Trophoblast cell (in vitro differentiated cells and primary cell): ENCODE measurements at regions not wholly inside any gene's neighbourhood (a gene's known extent, or its start where the extent isn't known, plus 50 kb on each side); places are given as distances from the start of the nearest gene placed in this dataset.

ENCODE experiments used
- DNase-seq, 2 donors: peaks; one replicate each; pipeline ENCODE4 v3.0.0-alpha.2; 2016
- H2AFZ ChIP-seq: 2 replicates; pipeline ENCODE4 v1.6.1; 2013; ENCODE audit warnings: low read length, moderate library complexity, mild to moderate bottlenecking; ENCODE audit not compliant: insufficient read depth, poor library complexity
- H2AK5ac ChIP-seq: 2 replicates; pipeline ENCODE4 v1.6.1; 2013; ENCODE audit warnings: mild to moderate bottlenecking, low read length
- H2BK120ac ChIP-seq: 2 replicates; pipeline ENCODE4 v1.6.1; 2013; ENCODE audit warnings: low read length, mild to moderate bottlenecking, moderate library complexity; ENCODE audit not compliant: insufficient read depth, poor library complexity
- H2BK12ac ChIP-seq: 2 replicates; pipeline ENCODE4 v1.6.1; 2013; ENCODE audit warnings: mild to moderate bottlenecking, low read length, moderate library complexity
- H2BK5ac ChIP-seq: 2 replicates; pipeline ENCODE4 v1.6.1; 2013; ENCODE audit warnings: low read length, low read depth, moderate library complexity, mild to moderate bottlenecking; ENCODE audit not compliant: poor library complexity
- H3K14ac ChIP-seq: 2 replicates; pipeline ENCODE4 v1.6.1; 2013; ENCODE audit warnings: mild to moderate bottlenecking, low read length
- H3K18ac ChIP-seq: 2 replicates; pipeline ENCODE4 v1.6.1; 2013; ENCODE audit warnings: mild to moderate bottlenecking, low read length
- H3K23ac ChIP-seq: 2 replicates; pipeline ENCODE4 v1.6.1; 2013; ENCODE audit warnings: low read length
- H3K27ac ChIP-seq: 2 replicates; pipeline ENCODE4 v1.5.1; 2013; ENCODE audit warnings: low read depth, mild to moderate bottlenecking, inconsistent platforms, low read length, moderate library complexity
- H3K27me3 ChIP-seq: 2 replicates; pipeline ENCODE4 v1.6.1; 2013; ENCODE audit warnings: inconsistent platforms, mild to moderate bottlenecking, low read length, moderate library complexity; ENCODE audit not compliant: insufficient read depth
- H3K36me3 ChIP-seq, 2 experiments: 1 replicate in 1 of 2; 2 replicates in 1 of 2; pipeline ENCODE4 v1.6.1; 2013; ENCODE audit warnings: low read length in 2 of 2, mild to moderate bottlenecking in 2 of 2, moderate library complexity in 1 of 2; ENCODE audit not compliant: insufficient read depth in 2 of 2, control insufficient read depth in 1 of 2
- H3K4ac ChIP-seq: 2 replicates; pipeline ENCODE4 v1.6.1; 2013; ENCODE audit warnings: low read depth, mild to moderate bottlenecking, low read length, moderate library complexity
- H3K4me1 ChIP-seq, 2 experiments: 1 replicate in 1 of 2; 2 replicates in 1 of 2; pipeline ENCODE4 v1.6.1; 2013; ENCODE audit warnings: low read length in 2 of 2, mild to moderate bottlenecking in 2 of 2, moderate library complexity in 1 of 2; ENCODE audit not compliant: insufficient read depth in 2 of 2, control insufficient read depth in 1 of 2
- H3K4me2 ChIP-seq: 2 replicates; pipeline ENCODE4 v1.6.1; 2013; ENCODE audit warnings: inconsistent platforms, mild to moderate bottlenecking, low read length, moderate library complexity
- H3K4me3 ChIP-seq: 2 replicates; pipeline ENCODE4 v1.5.1; 2013; ENCODE audit warnings: mild to moderate bottlenecking, low read depth, low read length, inconsistent platforms
- H3K79me1 ChIP-seq: one replicate; pipeline ENCODE4 v1.6.1; 2013; ENCODE audit warnings: low read length
- H3K79me2 ChIP-seq: 2 replicates; pipeline ENCODE4 v1.6.1; 2013; ENCODE audit warnings: low read length, mild to moderate bottlenecking; ENCODE audit not compliant: control insufficient read depth, insufficient read depth, poor library complexity
- H3K9ac ChIP-seq: 2 replicates; pipeline ENCODE4 v1.6.1; 2013; ENCODE audit warnings: mild to moderate bottlenecking, low read length
- H3K9me3 ChIP-seq: 2 replicates; pipeline ENCODE4 v1.6.1; 2013; ENCODE audit warnings: low read depth, mild to moderate bottlenecking, control low read depth, inconsistent platforms, low read length; ENCODE audit not compliant: insufficient read depth
- H4K12ac ChIP-seq: 2 replicates; pipeline ENCODE4 v1.6.1; 2013; ENCODE audit warnings: low read depth, mild to moderate bottlenecking, low read length, moderate library complexity
- H4K8ac ChIP-seq: 2 replicates; pipeline ENCODE4 v1.6.1; 2013; ENCODE audit warnings: low read depth, mild to moderate bottlenecking, low read length, moderate library complexity
- H4K91ac ChIP-seq: one replicate; pipeline ENCODE4 v1.6.1; 2013; ENCODE audit warnings: low read depth, mild to moderate bottlenecking, low read length, moderate library complexity
- WGBS: extraction: QIAGEN DNeasy Blood & Tissue Kit; methylation state at CpG from one replicate; pipeline ENCODE4 v1.1.7; 2013; ENCODE audit warnings: missing lambda C conversion rate; ENCODE audit not compliant: insufficient read length, insufficient coverage; ENCODE audit errors: extremely low coverage; 5-methylcytosine and 5-hydroxymethylcytosine counted together

DNA sequence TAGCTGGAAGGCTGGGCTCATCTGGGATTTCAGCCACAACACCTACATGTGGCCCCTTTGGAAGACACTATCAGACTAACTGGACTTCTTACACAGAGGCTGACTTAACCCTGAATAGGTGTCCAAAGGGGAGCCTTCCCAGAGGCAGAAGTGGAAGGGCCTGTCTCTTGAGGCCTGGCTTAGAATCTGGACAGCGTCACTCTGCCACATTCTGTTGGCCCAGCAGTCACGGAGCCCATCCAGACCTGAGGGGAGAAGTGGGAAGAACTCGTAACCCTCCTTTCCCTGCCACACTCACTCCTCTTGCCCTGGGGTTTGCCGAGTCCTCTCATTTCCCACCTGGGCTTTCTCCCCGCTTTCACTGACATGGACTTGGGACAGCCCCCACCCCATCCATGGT lies 170.5 kb downstream of the C16orf95 start:
- H3K4me2 ChIP-seq = no peak overlapping the region
- no peak for DNase-seq
- H3K27me3 ChIP-seq = no peaks in the 10 kb centered on the region
- H3K4me3 ChIP-seq = no peak overlapping the region
- peak overlapping the region; percentile 46 for H3K14ac ChIP-seq
- H3K23ac ChIP-seq = no peak overlapping the region
- H3K18ac ChIP-seq = no peak overlapping the region
- H2BK5ac ChIP-seq = peak overlapping the region; percentile 78
- H2BK120ac ChIP-seq = no peak overlapping the region
- H3K36me3 ChIP-seq = no peaks in the 10 kb centered on the region
- H4K12ac ChIP-seq = no peak overlapping the region
- no peak overlapping the region for H2AK5ac ChIP-seq
- peaks cover 2% of the 10 kb centered on the region for H3K9me3 ChIP-seq
- H2AFZ ChIP-seq = no peak overlapping the region
- no peaks in the 10 kb centered on the region for H3K79me2 ChIP-seq
- peaks cover 5% of the 10 kb centered on the region for H3K79me1 ChIP-seq
- no peak overlapping the region for H4K8ac ChIP-seq
- WGBS = no CpG with 5 or more reads among the region's 5 CpGs
- H4K91ac ChIP-seq = no peak overlapping the region
- H3K27ac ChIP-seq = peak overlapping the region; percentile 48
- H3K9ac ChIP-seq = no peak overlapping the region
- H2BK12ac ChIP-seq = peak overlapping the region; percentile 51
- H3K4ac ChIP-seq = no peak overlapping the region
- peaks cover 10 to 14% of the 10 kb centered on the region in 2 experiments for H3K4me1 ChIP-seq

DNA sequence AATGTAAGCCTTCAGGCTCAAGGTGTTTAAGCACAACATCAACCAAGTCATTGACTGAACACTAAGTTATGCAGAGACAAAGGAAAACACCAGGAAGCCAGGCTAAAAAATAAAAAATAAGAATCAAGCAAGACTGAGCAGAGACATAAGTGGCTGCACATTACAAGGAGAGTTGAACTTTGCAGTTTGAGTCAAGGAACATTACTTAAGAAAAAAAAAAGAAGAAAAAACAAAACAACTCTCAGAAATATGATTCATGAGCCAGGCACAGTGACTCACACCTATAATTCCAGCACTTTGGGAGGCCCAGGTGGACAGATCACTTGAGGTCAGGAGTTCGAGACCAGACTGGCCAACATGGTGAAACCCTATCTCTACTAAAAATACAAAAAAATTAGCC lies 168.1 kb downstream of the C16orf95 start:
- Histone ChIP-seq H3K27ac (peak overlapping the region; percentile 7), H3K79me2 (no peaks in the 10 kb centered on the region)
- no CpG with 5 or more reads among the region's 1 CpG for WGBS

DNA sequence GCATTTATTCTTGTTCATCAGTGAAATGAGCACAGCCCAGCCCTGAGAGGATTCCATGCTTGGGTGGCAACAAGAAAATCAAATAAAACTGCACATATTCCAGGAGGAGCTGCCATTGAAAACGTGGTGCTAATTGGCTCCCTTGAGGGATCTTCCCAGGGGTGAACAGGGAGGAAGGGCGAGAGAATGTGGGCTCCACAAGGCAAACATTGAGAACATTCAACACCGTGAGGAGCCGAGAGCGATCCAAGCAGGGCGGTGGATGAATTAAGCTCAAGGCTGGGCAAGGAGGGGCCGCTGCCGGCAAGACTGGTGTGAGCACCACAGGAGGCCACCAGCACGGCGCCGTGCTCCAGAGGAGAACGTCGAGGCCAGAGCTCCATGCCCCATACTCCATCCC lies 166.9 kb downstream of the C16orf95 start:
- no peak overlapping the region for H3K4me3 ChIP-seq
- peaks cover 5% of the 10 kb centered on the region for H3K79me1 ChIP-seq
- H2BK120ac ChIP-seq = no peak overlapping the region
- WGBS = no CpG with 5 or more reads among the region's 13 CpGs
- H3K18ac ChIP-seq = no peak overlapping the region
- H3K4me2 ChIP-seq = no peak overlapping the region
- H3K23ac ChIP-seq = no peak overlapping the region
- no peak overlapping the region for H3K9ac ChIP-seq
- peaks cover 5% of the 10 kb centered on the region for H3K9me3 ChIP-seq
- H4K8ac ChIP-seq = no peak overlapping the region
- no peak overlapping the region for H4K91ac ChIP-seq
- H3K27ac ChIP-seq = no peak overlapping the region
- H2BK12ac ChIP-seq = peak overlapping the region; percentile 23
- no peaks in the 10 kb centered on the region for H3K27me3 ChIP-seq
- no peak for DNase-seq
- no peak overlapping the region for H3K14ac ChIP-seq
- no peak overlapping the region for H2AFZ ChIP-seq
- H3K4me1 ChIP-seq = peaks cover 10 to 14% of the 10 kb centered on the region in 2 experiments
- H2BK5ac ChIP-seq = no peak overlapping the region
- H2AK5ac ChIP-seq = no peak overlapping the region
- H3K79me2 ChIP-seq = no peaks in the 10 kb centered on the region
- H3K36me3 ChIP-seq = no peaks in the 10 kb centered on the region
- H4K12ac ChIP-seq = no peak overlapping the region
- H3K4ac ChIP-seq = no peak overlapping the region

More for the DNA sequence above, 168.1 kb downstream of the C16orf95 start:
- H3K23ac ChIP-seq = no peak overlapping the region
- H2BK120ac ChIP-seq = no peak overlapping the region
- no peak overlapping the region for H2AFZ ChIP-seq
- H3K14ac ChIP-seq = no peak overlapping the region
- peaks cover 5% of the 10 kb centered on the region for H3K79me1 ChIP-seq
- no peak overlapping the region for H4K12ac ChIP-seq
- H3K4me2 ChIP-seq = no peak overlapping the region
- no peak overlapping the region for H4K8ac ChIP-seq
- no peak overlapping the region for H2BK5ac ChIP-seq
- H3K36me3 ChIP-seq = no peaks in the 10 kb centered on the region
- no peak for DNase-seq
- no peak overlapping the region for H2AK5ac ChIP-seq
- H3K27me3 ChIP-seq = no peaks in the 10 kb centered on the region
- no peak overlapping the region for H3K4ac ChIP-seq
- peaks cover 10 to 14% of the 10 kb centered on the region in 2 experiments for H3K4me1 ChIP-seq
- H4K91ac ChIP-seq = no peak overlapping the region
- H2BK12ac ChIP-seq = no peak overlapping the region
- no peak overlapping the region for H3K4me3 ChIP-seq
- no peak overlapping the region for H3K18ac ChIP-seq
- no peak overlapping the region for H3K9ac ChIP-seq
- peaks cover 5% of the 10 kb centered on the region for H3K9me3 ChIP-seq

DNA sequence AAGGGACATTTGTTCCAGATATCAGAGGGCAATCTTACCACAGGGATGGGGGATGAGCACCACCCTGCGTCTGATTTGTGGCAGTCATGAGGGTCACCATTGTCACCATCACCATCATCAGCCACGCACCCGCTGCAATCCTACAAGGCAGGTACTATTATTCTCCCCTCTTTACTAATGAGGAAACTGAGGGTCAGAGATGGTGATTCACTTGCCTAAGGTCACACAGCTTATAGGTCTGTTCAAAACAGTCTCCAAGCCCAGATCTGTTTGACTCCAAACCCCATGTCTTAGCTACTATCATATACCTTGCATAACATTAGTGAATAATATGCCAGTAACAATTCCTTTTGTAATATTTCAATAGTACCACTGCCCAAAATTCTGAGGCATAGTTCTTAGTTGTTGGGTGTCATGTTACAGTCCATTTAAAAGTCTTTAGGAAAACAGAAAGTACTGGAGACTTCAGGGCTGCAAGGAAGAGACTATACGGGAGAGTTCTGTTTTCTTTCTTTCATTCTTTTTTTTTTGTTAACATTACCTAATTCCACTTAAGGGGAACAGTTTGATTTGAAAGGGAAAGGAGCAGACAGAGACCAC lies 166.4 kb downstream of the C16orf95 start:
- Histone ChIP-seq H4K91ac (no peak overlapping the region), H3K9me3 (peaks cover 5% of the 10 kb centered on the region), H3K27ac (no peak overlapping the region), H3K36me3 (no peaks in the 10 kb centered on the region), H3K79me2 (no peaks in the 10 kb centered on the region), H3K79me1 (peaks cover 5% of the 10 kb centered on the region), H2AFZ (no peak overlapping the region), H3K23ac (no peak overlapping the region), H4K12ac (no peak overlapping the region), H3K4me2 (no peak overlapping the region), H3K4ac (no peak overlapping the region), H2BK120ac (no peak overlapping the region), H3K4me3 (no peak overlapping the region), H3K27me3 (no peaks in the 10 kb centered on the region), H2BK5ac (no peak overlapping the region), H4K8ac (no peak overlapping the region), H3K14ac (no peak overlapping the region), H3K4me1 (peaks cover 10 to 14% of the 10 kb centered on the region in 2 experiments), H3K18ac (no peak overlapping the region), H2BK12ac (peak overlapping the region; percentile 23), H2AK5ac (no peak overlapping the region), H3K9ac (no peak overlapping the region)
- no CpG with 5 or more reads among the region's 4 CpGs for WGBS
- no peak for DNase-seq
